Stimulated activated CD4-positive, alpha-beta T cell treated with anti-CD3 and anti-CD28 coated beads, TNF-alpha, amount 100 ng/mL, for 48 hours (primary cell): ENCODE measurements at regions not wholly inside any gene's neighbourhood (a gene's known extent, or its start where the extent isn't known, plus 50 kb on each side); places are given as distances from the start of the nearest gene placed in this dataset.

ENCODE experiments used
- DNase-seq, 3 donors: peaks; one replicate each; pipeline ENCODE4 v3.0.0-alpha.2; 2020; ENCODE audit warnings: low read depth in 3 of 3

GRCh38 chr9:99533421-99533820, 288.3 kb upstream of the NR4A3 start:
- DNase-seq = no peak

GRCh38 chr9:99537996-99538395, 283.7 kb upstream of the NR4A3 start:
- DNase-seq = no peak

- no peak for DNase-seq
These were observed 277.2 kb upstream of the NR4A3 start for GRCh38 chr9:99544526-99544925.

GRCh38 chr9:99549441-99549840, 272.2 kb upstream of the NR4A3 start:
- no peak for DNase-seq

- no peak for DNase-seq
These were observed 265.9 kb upstream of the NR4A3 start for GRCh38 chr9:99555792-99556191.

GRCh38 chr9:99556998-99557397, 264.7 kb upstream of the NR4A3 start:
- no peak for DNase-seq

GRCh38 chr9:99557816-99558215, 263.9 kb upstream of the NR4A3 start:
- no peak for DNase-seq

GRCh38 chr9:99559776-99560175, 261.9 kb upstream of the NR4A3 start:
- no peak for DNase-seq

- no peak for DNase-seq
These were observed 261.1 kb upstream of the NR4A3 start for GRCh38 chr9:99560561-99560960.

GRCh38 chr9:99561509-99561917, 260.2 kb upstream of the NR4A3 start:
- DNase-seq = no peak

- DNase-seq = no peak
These were observed 259.6 kb upstream of the NR4A3 start for GRCh38 chr9:99561961-99562565.

- DNase-seq = no peak
These were observed 258.3 kb upstream of the NR4A3 start for GRCh38 chr9:99563364-99563763.

GRCh38 chr9:99565203-99565602, 256.5 kb upstream of the NR4A3 start:
- DNase-seq = no peak

GRCh38 chr9:99567436-99567835, 254.2 kb upstream of the NR4A3 start:
- no peak for DNase-seq

GRCh38 chr9:99569840-99570239, 251.8 kb upstream of the NR4A3 start:
- no peak for DNase-seq

GRCh38 chr9:99572567-99572966, 249.1 kb upstream of the NR4A3 start:
- DNase-seq = no peak

GRCh38 chr9:99573085-99573484, 248.6 kb upstream of the NR4A3 start:
- no peak for DNase-seq

- no peak for DNase-seq
These were observed 247.8 kb upstream of the NR4A3 start for GRCh38 chr9:99573886-99574285.

GRCh38 chr9:99576002-99576401, 245.7 kb upstream of the NR4A3 start:
- DNase-seq = no peak

- no peak for DNase-seq
These were observed 244.8 kb upstream of the NR4A3 start for GRCh38 chr9:99576876-99577275.

GRCh38 chr9:99577351-99577750, 244.3 kb upstream of the NR4A3 start:
- no peak for DNase-seq

GRCh38 chr9:99578666-99579065, 243.0 kb upstream of the NR4A3 start:
- no peak for DNase-seq

- DNase-seq = no peak
These were observed 241.7 kb upstream of the NR4A3 start for GRCh38 chr9:99579964-99580363.

GRCh38 chr9:99582814-99583213, 238.9 kb upstream of the NR4A3 start:
- DNase-seq = no peak
